ENCODE measurements at regions not wholly inside any gene's neighbourhood (a gene's known extent, or its start where the extent isn't known, plus 50 kb on each side); places are given as distances from the start of the nearest gene placed in this dataset.

DNA sequence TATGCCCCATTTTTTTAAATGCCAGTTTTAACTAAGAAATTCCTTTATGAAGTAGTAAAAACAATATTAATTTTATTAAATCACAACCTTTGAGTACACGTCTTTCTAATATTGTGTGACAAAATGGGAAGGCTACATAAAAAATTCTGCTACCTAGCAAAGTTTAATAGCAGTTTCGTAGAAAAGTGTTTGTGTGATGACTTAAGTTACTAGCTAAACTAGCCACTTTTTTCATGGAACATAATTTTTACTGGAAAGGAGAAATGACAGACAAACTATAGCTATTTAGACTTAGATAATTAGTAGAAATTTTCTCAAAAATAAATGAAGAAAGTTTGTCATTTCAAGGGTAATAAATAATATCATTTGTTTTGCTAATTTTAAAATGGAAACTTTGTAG lies 153.1 kb downstream of the GPAM start:
- intact Hi-C loops (cut with DNase I), result no loop called here
- no peak for DNase-seq (ENCODE audit: low spot score)

DNA sequence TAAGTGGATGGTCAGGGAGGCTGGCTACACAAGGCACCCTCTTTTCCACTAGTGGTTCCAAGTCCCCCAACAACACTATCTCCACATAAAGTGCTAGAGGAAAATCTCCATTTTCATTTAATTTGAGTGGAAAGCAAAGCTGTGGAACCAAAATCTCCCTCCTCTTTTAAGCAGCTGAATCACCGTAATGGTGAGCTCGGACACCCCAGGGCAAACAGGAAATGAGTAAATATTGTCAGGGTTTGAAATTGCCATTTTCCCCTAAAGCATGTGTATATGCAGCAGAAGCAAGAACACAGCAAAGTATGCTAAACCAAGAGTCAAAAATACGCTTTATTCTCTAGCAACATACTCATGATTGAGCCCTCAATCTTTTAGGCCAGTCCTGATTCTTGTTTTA lies 143.7 kb downstream of the GPAM start:
- intact Hi-C loops (cut with DNase I), result no loop called here
- no peak for DNase-seq (ENCODE audit: low spot score)

DNA sequence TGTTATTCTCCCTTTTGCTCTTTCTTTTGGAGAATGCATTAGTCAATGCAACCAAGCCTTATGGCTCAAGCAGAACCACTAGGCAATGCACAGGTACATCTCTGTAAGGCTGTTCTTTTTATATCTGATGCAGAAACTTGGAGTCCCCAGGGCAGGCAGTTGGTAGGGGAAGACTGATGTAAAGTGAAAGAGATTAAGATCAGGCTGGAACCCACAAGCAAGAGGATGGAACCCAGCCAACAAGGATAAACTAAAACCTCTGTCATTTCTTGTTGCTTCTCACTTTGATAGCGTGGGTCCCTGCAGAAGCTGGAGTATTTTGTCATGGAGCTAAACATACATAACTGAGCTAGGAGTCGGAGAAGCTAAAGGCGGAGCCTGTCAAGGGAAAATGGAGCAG lies 142.9 kb downstream of the GPAM start:
- intact Hi-C loops (cut with DNase I), result no loop called here
- no peak for DNase-seq (ENCODE audit: low spot score)

DNA sequence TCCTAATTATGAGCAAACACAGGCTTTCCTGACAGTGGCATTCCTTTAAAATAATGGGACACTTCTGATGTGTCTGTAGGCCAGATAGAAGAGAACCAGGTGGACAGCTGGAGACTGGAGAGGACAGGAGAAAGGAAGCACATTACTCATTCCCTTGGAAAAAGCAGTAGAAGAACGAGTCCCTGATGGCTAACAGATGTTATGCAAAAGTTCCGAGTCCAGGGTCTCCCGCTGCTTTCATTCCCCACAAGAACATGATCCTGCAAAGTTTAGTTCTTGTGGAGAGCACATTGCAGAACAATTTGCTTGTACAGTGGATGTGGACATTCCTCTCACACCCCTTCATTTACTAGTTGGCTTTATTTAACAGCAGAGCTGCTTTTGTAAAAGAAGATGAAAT lies 137.6 kb downstream of the GPAM start:
- no peak for DNase-seq (ENCODE audit: low spot score)
- intact Hi-C loops (cut with DNase I), result no loop called here

- no peak for DNase-seq (ENCODE audit: low spot score)
- intact Hi-C loops (cut with DNase I), result no loop called here
Measured at GRCh38 chr10:112047674-112048073, 135.9 kb downstream of the GPAM start.

DNA sequence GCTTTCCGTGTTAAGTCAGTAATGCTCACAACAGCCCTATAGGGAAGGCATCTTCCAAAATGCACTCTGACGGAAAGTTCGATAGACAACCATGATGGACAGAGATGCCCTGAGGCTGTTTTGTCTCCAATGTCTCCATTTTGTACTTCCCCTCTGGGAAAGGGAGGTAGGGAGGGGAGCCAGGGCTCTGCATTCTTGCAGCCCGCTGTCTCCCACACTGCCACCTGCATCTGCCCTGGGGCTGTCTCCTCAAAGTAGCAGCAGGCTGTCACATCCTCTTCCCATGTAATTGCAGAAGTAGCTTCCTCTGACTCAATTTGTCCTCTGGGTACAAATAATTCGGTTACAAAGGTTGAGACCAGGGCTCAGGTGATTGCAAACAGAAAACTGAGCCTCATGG lies 131.4 kb downstream of the GPAM start:
- intact Hi-C loops (cut with DNase I), result no loop called here
- DNase-seq (ENCODE audit: low spot score), result no peak

GRCh38 chr10:112053895-112054294 lies 129.7 kb downstream of the GPAM start:
- intact Hi-C loops (cut with DNase I), result no loop called here
- no peak for DNase-seq (ENCODE audit: low spot score)

DNA sequence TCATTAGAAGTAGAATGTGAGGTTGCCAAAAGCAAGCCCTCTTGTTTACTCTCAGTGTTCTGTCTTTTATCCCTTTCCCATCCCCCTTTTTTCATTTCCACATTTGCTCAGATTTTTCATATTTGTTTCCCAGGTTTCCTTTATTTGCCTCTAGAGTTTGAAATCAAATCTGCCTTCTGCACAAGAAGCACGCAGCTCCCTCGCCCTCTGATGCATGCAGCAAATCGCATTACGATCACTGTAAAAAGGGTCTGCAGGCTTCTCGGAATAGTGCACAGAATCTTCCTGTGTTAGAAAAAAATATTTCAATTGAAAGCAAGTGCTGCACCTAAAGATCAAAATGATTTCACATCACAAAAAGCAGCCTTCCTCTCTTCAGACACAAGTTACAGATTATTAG lies 129.0 kb downstream of the GPAM start:
- no peak for DNase-seq (ENCODE audit: low spot score)
- intact Hi-C loops (cut with DNase I), result no loop called here

GRCh38 chr10:112057072-112057471 lies 126.5 kb downstream of the GPAM start:
- intact Hi-C loops (cut with DNase I), result no loop called here

DNA sequence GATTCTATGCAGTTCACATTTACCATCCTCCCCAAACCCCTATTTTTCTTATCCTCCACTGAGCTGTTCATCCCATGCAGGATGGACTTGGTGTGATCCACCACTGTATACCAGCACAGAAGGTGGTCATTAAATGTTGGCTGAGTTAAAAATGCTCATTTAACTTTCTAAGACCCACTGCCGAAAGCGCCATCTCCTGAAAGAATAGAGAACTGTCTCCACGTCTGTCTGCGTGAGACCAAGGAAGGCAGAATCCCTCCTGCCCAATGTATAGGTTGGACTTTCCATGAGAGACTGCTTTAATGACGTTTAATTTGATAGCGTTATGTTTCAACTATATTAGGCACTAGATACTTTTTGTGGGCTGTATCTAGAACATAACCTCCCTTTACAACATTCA lies 124.3 kb downstream of the GPAM start:
- intact Hi-C loops (cut with DNase I), result no loop called here
- no peak for DNase-seq (ENCODE audit: low spot score)

More at GRCh38 chr10:112057072-112057471, 126.5 kb downstream of the GPAM start:
- no peak for DNase-seq (ENCODE audit: low spot score)

- intact Hi-C loops (cut with DNase I), result no loop called here
- DNase-seq (ENCODE audit: low spot score), result no peak
Measured at GRCh38 chr10:112071596-112072133, 111.9 kb downstream of the GPAM start.

GRCh38 chr10:112078003-112078402 lies 105.6 kb downstream of the GPAM start:
- no peak for DNase-seq (ENCODE audit: low spot score)
- intact Hi-C loops (cut with DNase I), result no loop called here

DNA sequence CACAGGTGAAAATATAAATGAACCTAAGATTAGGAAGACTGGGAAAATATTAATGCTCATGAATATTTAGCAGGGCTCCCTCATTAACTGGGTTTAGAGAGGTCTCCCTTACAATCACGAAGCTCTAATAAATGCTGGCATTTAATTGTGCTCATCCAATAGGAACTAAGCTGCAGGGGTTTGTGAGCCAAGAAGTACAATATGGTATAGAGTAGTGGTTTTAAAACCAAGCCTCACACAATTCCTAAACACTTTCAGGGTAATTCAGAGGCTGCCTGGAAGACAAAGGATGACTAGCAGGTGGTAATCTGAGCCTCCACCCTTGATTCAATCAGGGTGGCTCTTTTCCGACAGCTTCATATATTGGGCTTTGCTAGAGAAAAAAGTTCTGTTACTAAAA lies 103.3 kb downstream of the GPAM start:
- intact Hi-C loops (cut with DNase I), result no loop called here
- DNase-seq (ENCODE audit: low spot score), result no peak

DNA sequence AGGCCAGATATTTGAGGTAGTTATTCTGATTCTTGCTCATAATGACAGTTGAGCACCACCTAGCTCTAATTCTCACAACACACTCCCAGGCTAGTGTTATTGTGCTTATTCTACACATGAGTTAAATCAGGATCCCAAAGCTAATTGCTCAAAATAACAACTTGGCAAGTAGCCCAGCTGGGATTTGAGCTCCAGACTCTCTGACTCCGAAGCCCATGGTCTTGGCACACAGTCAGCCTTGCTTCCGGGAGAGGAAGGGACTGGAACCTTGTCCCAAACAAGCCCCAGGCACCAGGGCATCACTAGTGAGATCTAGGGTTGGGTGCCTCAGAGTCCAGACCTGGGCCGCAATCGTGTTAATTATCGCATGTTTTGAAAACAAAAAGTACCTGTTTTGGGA lies 101.4 kb downstream of the GPAM start:
- peak; percentile 76 for DNase-seq (ENCODE audit: low spot score)
- intact Hi-C loops (cut with DNase I), result no loop called here

GRCh38 chr10:112083472-112083871 lies 100.1 kb downstream of the GPAM start:
- intact Hi-C loops (cut with DNase I), result no loop called here
- DNase-seq (ENCODE audit: low spot score), result no peak

GRCh38 chr10:112087953-112088456 lies 95.6 kb downstream of the GPAM start:
- DNase-seq (ENCODE audit: low spot score), result no peak
- intact Hi-C loops (cut with DNase I), result no loop called here

- intact Hi-C loops (cut with DNase I), result no loop called here
- no peak for DNase-seq (ENCODE audit: low spot score)
Measured at GRCh38 chr10:112091703-112092102, 91.9 kb downstream of the GPAM start.

GRCh38 chr10:112092519-112092918 lies 91.0 kb downstream of the GPAM start:
- intact Hi-C loops (cut with DNase I), result no loop called here
- no peak for DNase-seq (ENCODE audit: low spot score)

GRCh38 chr10:112094984-112095383 lies 88.6 kb downstream of the GPAM start:
- intact Hi-C loops (cut with DNase I), result no loop called here
- no peak for DNase-seq (ENCODE audit: low spot score)

DNA sequence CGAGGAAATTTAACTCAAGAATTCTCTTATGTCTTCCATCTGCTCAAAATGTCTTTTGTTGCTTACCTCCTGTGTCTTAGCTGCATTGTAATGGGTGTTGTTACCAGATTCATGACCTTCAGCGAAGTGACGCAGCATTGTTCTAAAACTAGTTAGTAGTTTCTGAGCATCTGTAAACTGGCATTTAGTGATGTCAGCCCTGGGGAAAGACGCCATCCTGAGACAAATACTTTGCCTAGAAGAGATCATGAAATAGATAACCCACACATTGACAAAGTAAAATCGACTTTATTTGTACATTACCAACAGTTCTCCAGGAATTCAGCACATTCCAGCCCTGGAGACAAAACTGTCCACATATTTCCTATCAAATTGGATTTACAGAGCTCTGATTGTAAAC lies 87.8 kb downstream of the GPAM start:
- intact Hi-C loops (cut with DNase I), result no loop called here
- DNase-seq (ENCODE audit: low spot score), result no peak

DNA sequence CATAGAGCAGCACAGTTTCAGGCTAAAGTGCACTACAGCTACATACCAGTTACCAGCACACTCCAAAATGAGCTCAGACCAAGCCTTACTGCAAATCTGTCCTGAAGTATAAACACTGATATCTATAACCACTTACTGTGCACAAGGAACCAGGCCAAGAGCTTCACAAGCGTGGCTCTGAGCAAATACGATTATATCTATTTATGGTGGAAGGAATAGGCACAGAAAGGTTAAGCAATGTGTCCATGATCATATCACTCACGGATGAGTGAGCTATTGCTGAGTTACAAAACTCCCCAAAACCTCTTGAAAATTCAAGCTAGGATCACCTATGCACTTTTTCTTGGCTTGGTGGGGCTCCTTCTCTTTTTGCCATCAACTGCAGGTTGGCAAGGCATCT lies 84.9 kb downstream of the GPAM start:
- intact Hi-C loops (cut with DNase I), result no loop called here
- no peak for DNase-seq (ENCODE audit: low spot score)
